T follicular helper cell (primary cell): ENCODE measurements at regions not wholly inside any gene's neighbourhood (a gene's known extent, or its start where the extent isn't known, plus 50 kb on each side); places are given as distances from the start of the nearest gene placed in this dataset.

Experiments
- DNase-seq: peaks from one replicate; pipeline ENCODE4 v3.0.0-alpha.2; 2020; ENCODE audit warnings: low read depth

DNA sequence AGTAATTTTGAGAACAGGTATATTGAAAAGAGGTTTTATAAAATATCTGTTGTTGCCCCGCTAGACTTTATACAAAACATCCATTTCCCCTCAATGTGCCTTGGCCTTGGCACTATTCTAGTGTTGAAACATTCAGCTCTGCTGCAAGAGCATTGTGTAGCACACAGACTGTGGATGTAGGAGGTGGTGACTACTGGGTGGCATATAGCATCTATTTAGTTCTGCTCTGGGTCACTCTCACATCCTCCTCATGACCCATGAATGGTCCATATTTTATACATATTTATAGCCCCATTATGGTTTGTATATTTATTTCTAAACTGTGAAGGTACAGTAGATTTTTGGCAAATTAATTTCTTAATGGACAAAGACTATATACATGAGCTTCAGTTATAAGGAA is 1022.0 kb upstream of the CELF4 start:
- no peak for DNase-seq

GRCh38 chr18:38586327-38586726 is 1020.7 kb upstream of the CELF4 start:
- no peak for DNase-seq

- no peak for DNase-seq
These were observed 1014.2 kb upstream of the CELF4 start for GRCh38 chr18:38579764-38580163.

DNA sequence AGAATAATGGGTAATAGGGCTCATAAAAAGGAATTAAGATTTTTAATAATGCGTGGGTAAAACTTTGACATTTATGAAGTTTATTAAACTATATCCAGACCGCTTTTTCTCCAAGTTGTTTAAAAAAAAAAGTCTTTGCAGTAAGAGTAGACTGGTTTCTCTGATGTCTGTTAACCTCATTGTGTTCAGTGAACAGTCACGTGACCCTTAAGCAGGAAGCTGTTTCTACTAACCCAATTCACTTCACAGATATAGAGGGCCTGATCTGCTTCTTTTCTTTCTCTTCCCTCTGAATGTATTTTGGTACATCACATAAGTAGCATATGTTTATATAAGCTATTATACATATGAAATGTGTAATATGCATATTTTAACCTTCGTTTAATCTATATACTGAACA is 1011.3 kb upstream of the CELF4 start:
- no peak for DNase-seq

DNA sequence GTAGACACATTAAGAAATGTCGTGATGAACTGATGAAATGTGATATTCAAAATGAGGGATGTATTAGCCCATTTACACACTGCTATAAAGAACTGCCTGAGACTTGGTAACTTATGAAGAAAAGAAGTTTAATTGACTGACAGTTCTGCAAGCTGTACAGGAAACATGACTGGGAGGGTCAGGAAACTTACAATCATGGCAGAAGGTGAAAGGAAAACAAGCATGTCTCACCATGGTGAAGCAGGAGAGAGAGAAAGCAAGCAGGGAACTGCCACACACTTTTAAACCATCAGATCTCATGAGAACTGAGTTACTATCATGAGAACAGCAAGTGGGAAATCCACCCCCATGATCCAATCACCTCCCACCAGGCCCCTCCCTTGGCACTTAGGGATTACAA is 1010.8 kb upstream of the CELF4 start:
- DNase-seq, result no peak

GRCh38 chr18:38575648-38576047 is 1010.0 kb upstream of the CELF4 start:
- DNase-seq, result no peak

- DNase-seq, result no peak
These were observed 1009.4 kb upstream of the CELF4 start for GRCh38 chr18:38575023-38575422.

- DNase-seq, result no peak
These were observed 1007.0 kb upstream of the CELF4 start for GRCh38 chr18:38572554-38573111.

DNA sequence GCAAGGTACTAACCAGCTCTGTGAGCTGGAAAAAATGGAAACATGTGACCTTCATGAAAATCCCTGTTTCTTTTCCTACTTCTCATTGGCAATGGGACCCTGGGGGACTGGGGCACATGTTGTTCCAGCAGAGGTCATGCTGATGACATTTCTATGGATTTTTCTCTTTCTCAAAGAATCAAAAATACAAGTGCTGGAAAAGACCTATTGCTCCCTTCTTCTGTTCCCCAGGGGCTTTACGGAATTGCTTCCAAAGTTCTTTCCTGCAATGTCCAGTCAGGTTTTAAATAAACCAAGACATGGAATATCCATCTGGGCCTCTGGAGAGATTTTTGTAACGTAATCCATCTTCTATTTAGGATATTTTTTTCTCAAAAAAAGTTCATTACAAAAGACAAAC is 1006.1 kb upstream of the CELF4 start:
- no peak for DNase-seq

DNA sequence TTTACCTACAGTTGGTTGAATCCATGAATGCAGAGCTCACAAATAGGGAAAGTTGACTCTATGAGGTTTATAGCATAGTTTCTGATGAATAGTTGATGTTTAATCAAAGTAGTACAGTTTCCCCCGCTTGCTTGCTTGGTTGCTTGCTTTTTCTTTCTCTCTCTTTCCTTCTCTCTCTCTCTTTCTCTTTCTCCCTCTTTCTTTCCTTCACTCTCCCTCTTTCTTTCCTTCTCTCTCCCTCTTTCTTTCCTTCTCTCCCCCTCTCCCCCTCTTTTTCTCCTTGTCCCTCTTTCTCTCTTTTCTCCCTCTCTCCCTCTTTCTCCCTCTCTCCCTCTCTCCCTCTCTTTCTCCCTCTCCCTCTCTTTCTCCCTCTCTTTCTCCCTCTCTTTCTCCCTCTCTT is 999.9 kb upstream of the CELF4 start:
- no peak for DNase-seq

DNA sequence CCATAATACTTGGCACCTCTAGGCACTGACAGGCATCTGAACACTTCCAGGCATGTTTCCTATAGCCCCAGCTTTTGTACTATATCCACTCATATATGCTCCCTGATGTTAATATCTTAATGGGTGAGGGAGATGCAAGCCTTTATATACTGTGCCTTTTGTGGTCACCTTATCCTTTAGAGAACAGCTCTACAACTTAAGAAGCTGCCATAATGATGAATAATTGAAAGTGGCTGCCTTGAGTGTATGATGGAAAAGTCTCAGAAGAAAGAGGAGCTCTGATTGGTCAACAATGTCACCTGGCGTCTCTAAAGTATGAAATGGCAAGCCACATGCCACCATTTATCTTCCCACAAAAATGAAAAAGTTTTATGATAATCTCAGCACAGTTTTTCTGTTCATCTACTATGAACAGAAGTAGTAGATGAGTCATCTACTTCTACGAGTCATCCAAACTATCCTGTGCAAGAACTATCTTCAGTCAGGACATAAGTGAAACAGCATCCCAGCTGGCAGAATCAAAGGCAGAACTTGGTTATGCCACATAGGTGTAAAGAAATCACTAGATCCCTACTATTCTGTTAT is 997.9 kb upstream of the CELF4 start:
- no peak for DNase-seq

DNA sequence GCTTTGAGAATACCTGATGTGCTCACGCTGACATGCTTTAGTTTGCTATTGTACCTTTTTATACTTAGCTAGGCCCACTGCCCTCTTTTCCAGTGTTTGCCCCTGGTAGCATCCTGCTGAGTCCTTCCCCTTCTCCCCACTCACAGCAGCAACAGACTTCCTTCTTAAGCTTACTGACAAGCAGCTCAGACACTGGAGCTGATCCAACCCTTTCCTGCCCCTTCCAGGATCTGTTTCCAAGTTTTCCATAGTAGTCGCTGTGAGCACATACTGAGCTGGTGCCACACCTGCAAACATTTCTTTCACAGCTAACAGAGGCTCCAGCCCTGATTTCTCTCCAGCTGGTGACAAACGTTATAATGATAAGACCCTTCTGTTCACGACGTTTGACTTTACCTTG is 991.4 kb upstream of the CELF4 start:
- no peak for DNase-seq

DNA sequence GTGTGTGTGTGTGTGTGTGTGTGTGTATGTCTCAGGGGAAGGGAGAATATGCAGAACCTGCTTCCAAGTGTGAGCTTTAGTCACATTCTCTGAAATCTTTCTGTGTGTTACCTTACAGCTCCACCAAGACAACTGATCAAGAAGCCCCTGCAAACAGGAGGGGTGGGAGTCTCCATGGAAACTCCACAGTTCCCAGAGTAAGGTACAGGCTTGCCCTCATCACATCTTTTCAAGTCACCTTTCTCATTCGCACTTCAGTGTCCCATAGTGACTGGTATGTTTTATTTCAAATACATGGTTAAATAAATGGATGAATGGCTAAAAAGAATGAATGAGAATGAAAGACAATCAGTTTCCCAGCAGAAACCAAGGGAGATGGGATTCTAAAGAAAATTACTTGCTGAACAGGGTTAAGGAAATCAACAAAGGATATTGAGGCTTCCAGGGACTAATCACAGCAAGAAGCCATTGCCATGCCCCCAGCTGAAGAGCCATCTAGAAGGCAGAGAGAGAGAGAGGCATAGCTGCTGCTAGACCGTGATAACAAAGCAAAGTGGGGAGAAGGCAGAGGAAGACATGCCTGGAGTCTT is 987.2 kb upstream of the CELF4 start:
- DNase-seq, result no peak

- no peak for DNase-seq
These were observed 986.3 kb upstream of the CELF4 start for GRCh38 chr18:38551881-38552280.

GRCh38 chr18:38545071-38545470 is 979.5 kb upstream of the CELF4 start:
- no peak for DNase-seq

DNA sequence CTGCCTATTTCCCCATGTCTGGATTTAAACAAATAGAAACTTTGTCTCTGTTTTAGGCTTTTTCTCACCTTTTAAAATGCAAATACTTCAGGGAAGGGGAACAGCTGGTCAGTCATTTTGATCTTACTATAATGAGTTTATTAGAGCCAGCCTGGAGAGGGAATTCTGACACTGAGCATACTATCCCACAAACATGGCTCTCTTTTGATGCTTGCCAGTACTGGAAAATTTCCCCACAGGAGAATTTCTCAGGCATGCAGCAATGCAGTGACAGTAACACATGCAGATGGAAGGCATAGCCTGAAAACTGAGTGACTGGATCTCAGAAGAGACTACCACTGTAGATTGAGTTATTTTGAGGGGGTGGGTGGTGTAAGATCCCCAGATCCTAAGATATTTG is 974.3 kb upstream of the CELF4 start:
- DNase-seq, result no peak

- no peak for DNase-seq
These were observed 973.8 kb upstream of the CELF4 start for GRCh38 chr18:38539371-38539770.

DNA sequence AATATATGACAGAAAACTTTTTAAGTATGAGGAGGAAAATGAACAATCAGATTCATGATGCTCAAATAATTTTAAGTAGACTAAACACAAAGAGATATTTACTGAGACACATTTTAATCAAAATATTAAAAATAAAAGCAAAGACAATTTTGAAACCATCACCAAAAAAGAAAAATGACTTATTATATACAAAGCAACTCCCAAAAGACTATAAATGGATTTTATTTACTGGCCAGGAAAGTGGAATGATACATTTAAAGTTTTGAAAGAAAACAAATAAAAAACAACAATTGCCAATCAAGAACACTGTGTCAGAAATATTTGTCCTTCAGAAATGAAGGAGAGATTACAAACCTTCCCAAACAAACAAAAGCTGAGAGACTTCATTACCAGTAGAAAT is 968.5 kb upstream of the CELF4 start:
- DNase-seq, result no peak

GRCh38 chr18:38526922-38527321 is 961.3 kb upstream of the CELF4 start:
- DNase-seq, result no peak

DNA sequence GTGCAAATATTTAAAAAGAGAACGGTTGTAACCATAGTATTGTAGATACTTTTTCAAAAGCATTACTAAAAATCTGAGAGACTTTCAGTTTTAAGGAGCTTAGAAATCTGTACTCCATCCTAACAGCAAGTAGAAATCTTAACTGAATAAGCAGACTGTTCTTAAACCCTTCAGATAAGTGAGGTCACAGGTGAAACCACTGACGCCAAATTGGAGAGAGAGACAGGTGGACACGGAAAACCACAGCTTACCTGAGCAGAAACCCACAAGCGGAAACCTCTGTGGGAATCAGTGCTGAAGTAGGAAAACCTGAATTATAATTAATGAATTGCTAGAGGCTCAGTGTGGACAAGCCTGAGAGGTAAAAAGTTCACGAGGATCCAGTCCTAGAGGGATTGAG is 959.4 kb upstream of the CELF4 start:
- no peak for DNase-seq

GRCh38 chr18:38520786-38521185 is 955.2 kb upstream of the CELF4 start:
- no peak for DNase-seq

DNA sequence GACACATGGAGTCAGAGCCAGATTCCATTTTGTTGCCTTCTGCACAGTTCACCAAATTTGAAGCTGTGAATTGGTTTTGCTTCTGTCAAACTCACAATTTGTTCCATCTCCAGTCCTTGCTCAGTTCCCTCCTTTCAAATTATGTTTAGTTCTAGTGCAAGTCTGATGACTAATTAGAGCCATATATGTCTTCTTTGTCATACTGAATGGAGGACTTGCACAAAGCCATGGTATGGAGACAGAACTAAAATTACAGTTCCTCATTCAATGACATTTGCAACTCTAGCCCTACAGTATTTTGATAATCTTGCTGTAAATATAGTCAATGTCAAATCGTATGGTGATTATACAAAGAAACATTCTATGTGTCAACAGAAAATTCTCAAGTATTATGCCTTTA is 936.9 kb upstream of the CELF4 start:
- no peak for DNase-seq

- no peak for DNase-seq
These were observed 931.7 kb upstream of the CELF4 start for GRCh38 chr18:38497266-38497665.

DNA sequence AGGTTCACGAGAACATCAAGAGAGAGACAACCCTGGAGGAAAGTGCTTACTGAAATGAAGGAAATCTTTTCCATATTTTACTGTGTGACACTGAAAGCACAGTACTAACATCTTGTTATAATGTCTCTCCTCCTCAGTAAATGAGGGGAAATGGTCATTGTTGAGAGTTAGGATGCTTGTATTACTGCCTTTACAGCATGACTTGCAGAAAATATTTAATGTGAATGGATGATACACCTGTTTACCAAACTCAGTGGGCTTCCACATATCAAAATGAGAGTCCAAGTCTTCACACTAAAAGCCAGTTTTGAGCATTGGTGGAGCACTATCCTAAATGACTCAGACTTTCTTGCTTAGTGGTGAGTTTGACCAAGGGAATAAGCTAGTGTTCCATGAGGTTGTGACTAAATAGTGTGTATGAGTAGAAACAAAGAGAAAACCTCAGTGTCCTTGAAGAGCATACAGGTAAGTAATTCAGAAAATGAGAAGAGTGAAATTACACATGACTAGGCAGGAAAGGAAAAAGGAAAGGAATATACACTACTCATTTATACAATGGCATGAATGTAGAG is 930.7 kb upstream of the CELF4 start:
- DNase-seq, result no peak
